ENCODE measurements at regions not wholly inside any gene's neighbourhood (a gene's known extent, or its start where the extent isn't known, plus 50 kb on each side); places are given as distances from the start of the nearest gene placed in this dataset.

GRCh38 chr7:49244543-49244942, 320.2 kb downstream of the CDC14C start:
- DNase-seq (ENCODE audit: low read depth) = no peak
- no peak for TF ChIP-seq CTCF (conservative IDR thresholded peaks at IDR 0.05; ENCODE audit: low read depth, low read length)
- no peak overlapping the region for H3K4me3 ChIP-seq (ENCODE audit: low read depth, low read length)

- H3K4me3 ChIP-seq (ENCODE audit: low read depth, low read length) = no peak overlapping the region
- TF ChIP-seq CTCF (conservative IDR thresholded peaks at IDR 0.05; ENCODE audit: low read depth, low read length) = no peak
- DNase-seq (ENCODE audit: low read depth) = no peak
Measured at GRCh38 chr7:49245062-49245461, 320.7 kb downstream of the CDC14C start.

- H3K4me3 ChIP-seq (ENCODE audit: low read depth, low read length) = no peak overlapping the region
- no peak for DNase-seq (ENCODE audit: low read depth)
- no peak for TF ChIP-seq CTCF (conservative IDR thresholded peaks at IDR 0.05; ENCODE audit: low read depth, low read length)
Measured at GRCh38 chr7:49247759-49248158, 323.4 kb downstream of the CDC14C start.

GRCh38 chr7:49255054-49255453, 330.7 kb downstream of the CDC14C start:
- no peak for DNase-seq (ENCODE audit: low read depth)
- no peak overlapping the region for H3K4me3 ChIP-seq (ENCODE audit: low read depth, low read length)
- TF ChIP-seq CTCF (conservative IDR thresholded peaks at IDR 0.05; ENCODE audit: low read depth, low read length) = no peak

- no peak overlapping the region for H3K4me3 ChIP-seq (ENCODE audit: low read depth, low read length)
- no peak for DNase-seq (ENCODE audit: low read depth)
- no peak for TF ChIP-seq CTCF (conservative IDR thresholded peaks at IDR 0.05; ENCODE audit: low read depth, low read length)
Measured at GRCh38 chr7:49260538-49260937, 336.2 kb downstream of the CDC14C start.

GRCh38 chr7:49261928-49262327, 337.6 kb downstream of the CDC14C start:
- no peak overlapping the region for H3K4me3 ChIP-seq (ENCODE audit: low read depth, low read length)
- no peak for DNase-seq (ENCODE audit: low read depth)
- no peak for TF ChIP-seq CTCF (conservative IDR thresholded peaks at IDR 0.05; ENCODE audit: low read depth, low read length)

DNA sequence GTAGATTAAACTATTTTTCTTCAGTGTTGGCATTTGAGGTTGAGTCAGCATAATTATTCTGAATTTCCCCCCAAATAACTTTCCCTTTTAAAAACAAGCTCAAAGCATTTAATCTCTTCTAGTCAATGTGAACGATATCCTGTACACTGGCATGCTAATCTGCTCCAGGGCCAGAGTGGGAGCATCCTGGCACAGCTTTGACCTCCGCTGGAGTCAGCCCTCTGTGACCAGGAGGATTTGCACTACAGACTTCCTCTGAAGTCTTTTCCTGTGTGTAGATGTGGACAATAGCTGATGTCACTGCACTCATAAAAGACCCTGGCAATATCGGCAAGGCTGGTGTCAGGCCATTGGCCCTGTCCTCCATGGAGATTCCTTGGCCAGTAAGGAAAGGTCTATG, 340.2 kb downstream of the CDC14C start:
- DNase-seq (ENCODE audit: low read depth) = no peak
- no peak for TF ChIP-seq CTCF (conservative IDR thresholded peaks at IDR 0.05; ENCODE audit: low read depth, low read length)

More for the DNA sequence above, 340.2 kb downstream of the CDC14C start:
- H3K4me3 ChIP-seq (ENCODE audit: low read depth, low read length) = no peak overlapping the region
